ENCODE measurements at regions not wholly inside any gene's neighbourhood (a gene's known extent, or its start where the extent isn't known, plus 50 kb on each side); places are given as distances from the start of the nearest gene placed in this dataset.

DNA sequence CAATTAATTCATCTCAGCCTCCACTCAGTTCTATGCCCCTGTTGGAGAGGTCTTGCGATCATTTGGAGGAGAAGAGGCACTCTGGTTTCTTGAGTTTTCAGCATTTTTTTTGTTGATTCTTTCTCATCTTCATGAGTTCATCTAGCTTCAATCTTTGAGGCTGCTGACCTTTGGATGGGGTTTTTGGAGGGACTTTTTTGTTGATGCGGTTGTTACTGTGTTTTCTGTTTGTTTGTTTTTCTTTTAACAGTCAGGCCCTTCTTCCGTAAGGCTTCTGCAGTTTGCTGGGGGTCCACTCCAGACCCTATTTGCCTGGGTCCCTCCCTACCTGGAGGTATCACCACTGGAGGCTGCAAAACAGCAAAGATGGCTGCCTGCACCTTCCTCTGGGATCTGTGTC, 149.9 kb upstream of the RBBP8 start:
- H3K9me3 ChIP-seq (ENCODE audit: control insufficient read depth in 1 of 2, insufficient read depth in 1 of 2, low read depth in 1 of 2, low read length in 2 of 2), result no peaks in the 10 kb centered on the region
- TF ChIP-seq ELF1 (IDR thresholded peaks at IDR 0.05; ENCODE audit: borderline replicate concordance, low read depth) (no peak), ZNF274 (IDR thresholded peaks at IDR 0.05; ENCODE audit: low read depth, low read length) (no peak), TCF7L2 (IDR thresholded peaks at IDR 0.05; ENCODE audit: borderline replicate concordance, extremely low read depth, insufficient read depth, insufficient read length) (no peak), SP1 (IDR thresholded peaks at IDR 0.05; ENCODE audit: low read depth) (no peak), POLR2A (IDR thresholded peaks at IDR 0.05; ENCODE audit: borderline replicate concordance, extremely low read depth, insufficient read depth, insufficient read length) (no peak), RAD21 (IDR thresholded peaks at IDR 0.05; ENCODE audit: low read depth) (no peak), YY1 (IDR thresholded peaks at IDR 0.05; ENCODE audit: extremely low read depth, insufficient replicate concordance, low read depth, low read length) (no peak), ZBTB33 (IDR thresholded peaks at IDR 0.05; ENCODE audit: extremely low read depth, insufficient replicate concordance, low read length) (no peak), CEBPB (IDR thresholded peaks at IDR 0.05; ENCODE audit: low read depth) (no peak), EGR1 (IDR thresholded peaks at IDR 0.05; ENCODE audit: low read depth) (no peak)
- TF ChIP-seq, protein P1, sequence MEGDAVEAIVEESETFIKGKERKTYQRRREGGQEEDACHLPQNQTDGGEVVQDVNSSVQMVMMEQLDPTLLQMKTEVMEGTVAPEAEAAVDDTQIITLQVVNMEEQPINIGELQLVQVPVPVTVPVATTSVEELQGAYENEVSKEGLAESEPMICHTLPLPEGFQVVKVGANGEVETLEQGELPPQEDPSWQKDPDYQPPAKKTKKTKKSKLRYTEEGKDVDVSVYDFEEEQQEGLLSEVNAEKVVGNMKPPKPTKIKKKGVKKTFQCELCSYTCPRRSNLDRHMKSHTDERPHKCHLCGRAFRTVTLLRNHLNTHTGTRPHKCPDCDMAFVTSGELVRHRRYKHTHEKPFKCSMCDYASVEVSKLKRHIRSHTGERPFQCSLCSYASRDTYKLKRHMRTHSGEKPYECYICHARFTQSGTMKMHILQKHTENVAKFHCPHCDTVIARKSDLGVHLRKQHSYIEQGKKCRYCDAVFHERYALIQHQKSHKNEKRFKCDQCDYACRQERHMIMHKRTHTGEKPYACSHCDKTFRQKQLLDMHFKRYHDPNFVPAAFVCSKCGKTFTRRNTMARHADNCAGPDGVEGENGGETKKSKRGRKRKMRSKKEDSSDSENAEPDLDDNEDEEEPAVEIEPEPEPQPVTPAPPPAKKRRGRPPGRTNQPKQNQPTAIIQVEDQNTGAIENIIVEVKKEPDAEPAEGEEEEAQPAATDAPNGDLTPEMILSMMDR (IDR thresholded peaks at IDR 0.05 in 2 of 3, conservative IDR thresholded peaks at IDR 0.05 in 1 of 3; ENCODE audit: borderline replicate concordance in 1 of 3, insufficient read depth in 1 of 3, low read depth in 2 of 3, low read length in 2 of 3), result no peak
- TF ChIP-seq, protein P2, sequence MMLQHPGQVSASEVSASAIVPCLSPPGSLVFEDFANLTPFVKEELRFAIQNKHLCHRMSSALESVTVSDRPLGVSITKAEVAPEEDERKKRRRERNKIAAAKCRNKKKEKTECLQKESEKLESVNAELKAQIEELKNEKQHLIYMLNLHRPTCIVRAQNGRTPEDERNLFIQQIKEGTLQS (IDR thresholded peaks at IDR 0.05), result no peak
- H3K9ac ChIP-seq (ENCODE audit: low read length), result no peak overlapping the region
- H3K27me3 ChIP-seq (ENCODE audit: insufficient read depth, low read length), result no peaks in the 10 kb centered on the region
- ChIA-PET POLR2A (no interaction called here), CTCF (no interaction called here), RAD21 (ENCODE audit: low non-redundant PET in 1 of 2, low total read pairs in 2 of 2, uncharacterized antibody in 2 of 2, unreplicated experiment in 2 of 2) (no interaction called here)
- H3K4me1 ChIP-seq (ENCODE audit: control insufficient read depth in 1 of 2, insufficient read depth in 2 of 2, low read length in 2 of 2), result no peaks in the 10 kb centered on the region
- no peak overlapping the region for H3K27ac ChIP-seq (ENCODE audit: low read depth, low read length)
- H3K9me2 ChIP-seq (ENCODE audit: insufficient read depth), result no peaks in the 10 kb centered on the region
- no peak overlapping the region for H2AFZ ChIP-seq (ENCODE audit: low read depth, low read length, poor library complexity, severe bottlenecking)
- no peak overlapping the region for H3K4me2 ChIP-seq (ENCODE audit: low read length)
- H4K20me1 ChIP-seq (ENCODE audit: insufficient read depth), result no peaks in the 10 kb centered on the region
- H3K4me3 ChIP-seq (replicated peaks in 1 of 2; ENCODE audit: low read depth in 1 of 2, low read length in 2 of 2), result no peak overlapping the region
- BruUV-seq (replicated peaks), result no TSS peak
- intact Hi-C loops (cut with micrococcal nuclease), result no loop called here
- H3K36me3 ChIP-seq (ENCODE audit: control insufficient read depth in 1 of 2, insufficient read depth in 2 of 2, low read length in 2 of 2), result no peaks in the 10 kb centered on the region
- H3K79me2 ChIP-seq (ENCODE audit: insufficient read depth, low read length), result no peaks in the 10 kb centered on the region
- DNase-seq (ENCODE audit: low read depth, low spot score) (no peak), ATAC-seq (no peak)

Measured in HCT116 (cell line).